HG03025 (cell line): ENCODE measurements at regions not wholly inside any gene's neighbourhood (a gene's known extent, or its start where the extent isn't known, plus 50 kb on each side); places are given as distances from the start of the nearest gene placed in this dataset.

Experiments used
- ATAC-seq: cut with Tn5 transposase; IDR thresholded peaks from one replicate; pipeline ENCODE4 v1.9.1; 2021; ENCODE audit warnings: mild to moderate bottlenecking, moderate library complexity; ENCODE audit not compliant: unreplicated experiment, low FRiP score

DNA sequence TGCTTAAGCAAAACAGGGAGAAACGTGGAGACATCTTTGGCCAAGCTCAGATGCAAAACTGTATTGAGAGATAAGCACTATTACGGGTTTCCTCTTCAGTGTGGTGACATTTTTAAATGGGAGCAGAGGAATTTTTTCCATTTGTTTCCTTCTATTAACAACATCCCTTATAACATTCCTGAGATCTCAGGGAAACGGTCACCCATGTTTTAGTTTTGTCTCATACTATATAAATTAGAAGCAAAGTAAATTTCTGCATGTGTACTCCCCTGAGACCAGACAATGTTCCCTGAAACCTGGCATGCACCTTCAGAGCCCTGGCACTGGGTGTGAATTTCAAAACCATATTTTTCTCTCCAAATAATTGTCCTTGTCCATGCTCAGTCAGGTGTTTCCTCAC, 57.6 kb upstream of the RNF152 start:
- no peak for ATAC-seq

DNA sequence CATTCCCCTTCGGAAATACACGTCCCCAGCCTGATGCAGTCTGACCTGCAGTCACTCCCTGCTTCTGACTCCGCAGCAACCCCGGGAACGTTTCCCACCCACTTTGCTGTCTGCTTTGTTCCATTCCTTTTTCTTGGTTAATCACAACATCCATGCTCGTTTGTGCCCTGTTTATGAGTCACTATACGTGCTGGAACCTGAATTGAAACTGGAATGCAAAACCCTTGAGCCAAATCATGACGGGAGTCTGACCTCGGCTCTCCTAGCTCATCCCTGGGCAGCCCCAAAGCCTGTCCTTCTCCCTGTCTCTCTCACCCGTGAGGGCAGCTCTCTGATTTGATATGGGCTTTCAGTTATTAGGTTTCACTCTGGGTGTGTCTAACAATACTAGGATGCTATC, 57.1 kb upstream of the RNF152 start:
- no peak for ATAC-seq

DNA sequence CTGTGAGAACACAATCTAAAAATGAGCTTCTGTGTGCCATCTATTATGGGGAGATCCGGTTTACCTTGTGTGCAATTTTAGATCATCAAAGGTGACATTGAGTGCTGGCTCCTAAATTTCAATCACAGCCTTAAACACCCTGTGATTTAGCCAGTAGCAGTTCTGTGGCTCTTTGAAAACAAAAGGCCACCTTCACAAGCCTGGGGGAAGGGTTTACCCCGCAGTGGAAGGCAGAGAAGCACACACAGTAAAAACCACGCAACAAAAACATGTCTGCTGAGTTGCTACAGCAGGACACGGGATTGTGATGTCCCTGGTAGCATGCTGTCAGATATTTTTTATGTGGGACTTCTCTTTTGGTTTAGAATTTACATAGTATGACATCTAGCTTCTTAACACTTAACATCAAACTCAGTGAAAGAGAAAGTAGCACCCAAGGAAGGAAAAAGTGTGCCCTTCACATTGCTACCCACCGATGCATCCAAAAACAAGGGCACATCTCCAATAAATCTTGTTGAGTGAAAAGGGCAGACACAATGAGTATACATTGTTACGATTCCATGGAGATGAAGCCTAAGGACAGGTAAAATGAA, 56.1 kb upstream of the RNF152 start:
- no peak for ATAC-seq

DNA sequence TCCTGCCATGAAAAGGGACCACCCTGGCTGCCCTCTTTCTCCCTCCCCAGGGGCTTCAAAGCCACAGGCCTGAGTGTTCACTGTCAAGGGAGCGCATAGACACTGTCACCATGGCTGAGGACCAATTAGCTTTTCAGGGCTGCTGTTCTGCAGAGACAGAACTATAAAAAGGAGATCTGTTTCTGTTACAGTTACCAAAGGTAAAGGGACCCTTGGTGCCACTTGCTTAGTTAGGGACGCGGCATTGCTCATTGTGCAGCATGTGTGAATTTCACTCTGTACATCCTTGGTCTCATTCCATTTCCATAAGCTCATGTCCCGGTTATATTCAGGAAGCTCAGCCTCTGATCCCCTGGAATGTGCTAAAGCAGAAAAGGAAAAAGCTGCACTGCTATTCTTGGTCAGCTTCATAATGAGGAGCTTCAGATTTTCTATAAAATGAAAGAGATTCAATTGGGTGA, 55.5 kb upstream of the RNF152 start:
- ATAC-seq = no peak

DNA sequence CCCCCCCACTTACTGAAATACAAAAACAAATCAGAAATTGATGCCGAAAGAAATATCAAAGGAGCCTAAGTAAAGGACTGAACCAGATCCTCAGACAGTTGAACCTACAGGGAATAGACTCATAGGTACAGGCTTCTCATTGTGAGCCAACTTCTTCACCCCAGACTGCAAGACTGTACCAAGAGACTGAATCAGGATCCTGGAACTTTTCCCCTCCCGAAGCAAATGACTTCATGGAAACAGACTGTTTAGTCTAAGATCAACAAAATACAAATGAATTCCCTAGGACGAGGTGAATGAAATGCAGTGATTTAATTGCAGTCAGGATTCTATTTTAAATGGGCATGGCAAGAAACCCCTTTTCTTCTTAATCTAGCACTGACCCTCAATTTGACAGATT, 53.6 kb upstream of the RNF152 start:
- ATAC-seq = no peak

DNA sequence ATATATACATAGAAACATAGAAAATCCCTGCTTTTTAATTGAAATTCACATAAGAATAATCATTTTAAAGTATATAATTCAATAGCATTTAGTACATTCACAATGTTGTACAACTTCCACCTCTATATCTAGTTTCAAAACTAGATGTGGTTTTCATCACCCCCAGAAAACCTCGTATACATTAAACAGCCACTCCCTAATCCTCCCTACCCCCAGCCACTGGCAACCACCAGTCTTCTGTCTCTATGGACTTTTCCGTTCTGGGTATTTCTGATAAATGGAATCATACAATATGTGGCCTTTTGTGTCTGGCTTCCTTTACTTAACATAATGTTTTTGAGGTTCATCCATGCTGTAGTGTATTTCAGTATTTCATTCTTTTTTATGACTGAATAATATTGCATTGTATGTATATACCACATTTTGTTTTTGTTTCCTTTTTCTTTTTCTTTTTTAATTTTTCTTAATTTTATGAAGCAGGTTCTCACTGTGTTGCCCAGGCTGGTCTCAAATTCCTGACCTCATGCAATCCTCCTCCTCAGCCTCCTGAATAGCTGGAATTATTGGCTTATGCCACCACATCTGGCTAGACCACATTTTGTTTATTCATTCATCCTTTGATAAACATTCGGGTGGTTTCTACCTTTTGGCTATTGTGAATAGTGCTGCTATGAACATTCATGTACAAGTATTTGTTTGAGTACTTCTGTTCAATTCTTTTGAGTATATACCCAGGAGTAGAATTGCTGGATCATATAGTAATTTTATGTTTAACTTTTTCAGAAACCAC, 50.6 kb upstream of the RNF152 start:
- ATAC-seq = no peak
